ENCODE measurements at regions not wholly inside any gene's neighbourhood (a gene's known extent, or its start where the extent isn't known, plus 50 kb on each side); places are given as distances from the start of the nearest gene placed in this dataset.

DNA sequence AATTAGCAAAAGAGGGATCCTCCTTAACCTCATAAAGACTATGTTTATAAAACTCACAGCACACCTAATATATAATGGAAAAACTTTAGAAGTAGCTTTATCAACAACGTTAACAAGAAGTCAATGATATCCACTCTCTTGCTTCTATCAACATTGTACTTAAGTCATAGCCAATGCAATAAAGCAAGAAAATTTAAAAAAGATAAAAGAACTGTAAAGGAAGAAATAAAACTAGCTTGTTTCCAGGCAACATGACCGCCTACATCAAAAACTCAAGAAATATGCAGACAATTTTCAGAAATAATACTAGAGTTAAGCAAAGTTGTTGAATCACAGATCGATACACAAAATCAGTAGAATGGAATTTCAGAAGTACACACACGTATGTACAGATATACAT lies 375.5 kb upstream of the SPRED2 start:
- TF ChIP-seq SIN3A (conservative IDR thresholded peaks at IDR 0.05 in 1 of 2, IDR thresholded peaks at IDR 0.05 in 1 of 2; ENCODE audit: low read depth in 1 of 2, low read length in 2 of 2) (no peak), POLR2AphosphoS5 (IDR thresholded peaks at IDR 0.05; ENCODE audit: low read depth, low read length) (no peak), ATF2 (IDR thresholded peaks at IDR 0.05; ENCODE audit: low read length) (no peak), EZH2 (IDR thresholded peaks at IDR 0.05; ENCODE audit: low read depth, low read length, severe bottlenecking) (no peak), POLR2A (IDR thresholded peaks at IDR 0.05; ENCODE audit: control extremely low read depth in 1 of 2, low read depth in 2 of 2, low read length in 2 of 2) (no peak), SP1 (IDR thresholded peaks at IDR 0.05; ENCODE audit: low read depth, low read length) (no peak), MAX (IDR thresholded peaks at IDR 0.05) (no peak), CBX5 (IDR thresholded peaks at IDR 0.05; ENCODE audit: low read depth, low read length) (no peak)
- TF ChIP-seq, protein P1, sequence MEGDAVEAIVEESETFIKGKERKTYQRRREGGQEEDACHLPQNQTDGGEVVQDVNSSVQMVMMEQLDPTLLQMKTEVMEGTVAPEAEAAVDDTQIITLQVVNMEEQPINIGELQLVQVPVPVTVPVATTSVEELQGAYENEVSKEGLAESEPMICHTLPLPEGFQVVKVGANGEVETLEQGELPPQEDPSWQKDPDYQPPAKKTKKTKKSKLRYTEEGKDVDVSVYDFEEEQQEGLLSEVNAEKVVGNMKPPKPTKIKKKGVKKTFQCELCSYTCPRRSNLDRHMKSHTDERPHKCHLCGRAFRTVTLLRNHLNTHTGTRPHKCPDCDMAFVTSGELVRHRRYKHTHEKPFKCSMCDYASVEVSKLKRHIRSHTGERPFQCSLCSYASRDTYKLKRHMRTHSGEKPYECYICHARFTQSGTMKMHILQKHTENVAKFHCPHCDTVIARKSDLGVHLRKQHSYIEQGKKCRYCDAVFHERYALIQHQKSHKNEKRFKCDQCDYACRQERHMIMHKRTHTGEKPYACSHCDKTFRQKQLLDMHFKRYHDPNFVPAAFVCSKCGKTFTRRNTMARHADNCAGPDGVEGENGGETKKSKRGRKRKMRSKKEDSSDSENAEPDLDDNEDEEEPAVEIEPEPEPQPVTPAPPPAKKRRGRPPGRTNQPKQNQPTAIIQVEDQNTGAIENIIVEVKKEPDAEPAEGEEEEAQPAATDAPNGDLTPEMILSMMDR (IDR thresholded peaks at IDR 0.05; ENCODE audit: control extremely low read depth in 1 of 3, insufficient read depth in 1 of 3, low read depth in 1 of 3, low read length in 3 of 3): no peak
